SK-N-SH (cell line): ENCODE measurements at regions not wholly inside any gene's neighbourhood (a gene's known extent, or its start where the extent isn't known, plus 50 kb on each side); places are given as distances from the start of the nearest gene placed in this dataset.

Source experiments
- CTCF ChIA-PET: fragments of 300-600, 350-600 bp; formaldehyde crosslinking; extraction: SDS; loops from one replicate; lab custom pipeline; 2021; lab: Yijun Ruan, JAX
- POLR2A ChIA-PET: fragments of 350-600 bp; sonication (Branson Sonifier 250); formaldehyde crosslinking; extraction: SDS; loops from one replicate; lab custom pipeline; 2020; ENCODE audit warnings: antibody characterized with exemption, inconsistent platforms; lab: Yijun Ruan, JAX
- DNase-seq: peaks from one replicate; pipeline ENCODE4 v3.0.0; 2012
- H2AFZ ChIP-seq: fragments of 200-600 bp; sonication (generic); 2 replicates; pipeline ENCODE4 v1.8.1; 2016; ENCODE audit warnings: antibody characterized with exemption, mild to moderate bottlenecking, low read depth
- H3F3A ChIP-seq: fragments of 200-600 bp; sonication (generic); replicated peaks from 2 replicates; pipeline ENCODE3; 2016; ENCODE audit warnings: antibody characterized with exemption, mild to moderate bottlenecking; ENCODE audit not compliant: insufficient read depth
- H3K27ac ChIP-seq, 2 experiments: fragments of 200-500 bp in 1 of 2; fragments of 200-600 bp in 1 of 2; sonication (Bioruptor generic) in 1 of 2; sonication (generic), shearing (Covaris generic) in 1 of 2; 2 replicates each; pipeline versions ENCODE4 v1.5.1 to v1.6.1; 2014 to 2016; ENCODE audit warnings: low read depth in 2 of 2, inconsistent platforms in 1 of 2, low read length in 1 of 2, mild to moderate bottlenecking in 1 of 2, mixed read lengths in 1 of 2
- H3K27me3 ChIP-seq: fragments of 200-600 bp; sonication (generic), shearing (Covaris generic); 2 replicates; pipeline ENCODE4 v1.6.1; 2016; ENCODE audit warnings: mixed run types; ENCODE audit not compliant: insufficient read depth
- H3K36me3 ChIP-seq, 2 experiments: fragments of 200-500 bp in 1 of 2; fragments of 200-600 bp in 1 of 2; sonication (Bioruptor generic) in 1 of 2; sonication (generic) in 1 of 2; replicated peaks in 1 of 2; 2 replicates each; pipeline versions ENCODE3 to v1.5.1; 2014 to 2016; ENCODE audit warnings: low read length in 1 of 2, mild to moderate bottlenecking in 1 of 2; ENCODE audit not compliant: insufficient read depth in 2 of 2, control insufficient read depth in 1 of 2
- H3K4me1 ChIP-seq, 2 experiments: fragments of 200-500 bp in 1 of 2; fragments of 200-600 bp in 1 of 2; sonication (Bioruptor generic) in 1 of 2; sonication (generic), shearing (Covaris generic) in 1 of 2; 2 replicates each; pipeline versions ENCODE4 v1.5.1 to v1.6.1; 2014 to 2016; ENCODE audit warnings: low read depth in 1 of 2, low read length in 1 of 2, mixed run types in 1 of 2; ENCODE audit not compliant: insufficient read depth in 2 of 2, control insufficient read depth in 1 of 2
- H3K4me2 ChIP-seq: fragments of 200-600 bp; sonication (generic), shearing (Covaris generic); 2 replicates; pipeline ENCODE4 v1.6.1; 2017; ENCODE audit warnings: mixed run types
- H3K4me3 ChIP-seq, 2 experiments: fragments of 200-500 bp in 1 of 2; fragments of 200-600 bp in 1 of 2; sonication (Bioruptor generic) in 1 of 2; sonication (generic), shearing (Covaris generic) in 1 of 2; 2 replicates each; pipeline versions ENCODE4 v1.5.1 to v1.8.1; 2014 to 2016; ENCODE audit warnings: low read depth in 2 of 2, inconsistent platforms in 1 of 2, low read length in 1 of 2, mild to moderate bottlenecking in 1 of 2, mixed read lengths in 1 of 2, moderate library complexity in 1 of 2
- H3K79me2 ChIP-seq: fragments of 200-600 bp; sonication (generic); 2 replicates; pipeline ENCODE4 v1.8.1; 2017; ENCODE audit warnings: mild to moderate bottlenecking; ENCODE audit not compliant: insufficient read depth
- H3K9ac ChIP-seq: fragments of 200-600 bp; sonication (generic); 2 replicates; pipeline ENCODE4 v1.6.1; 2017; ENCODE audit warnings: mixed run types
- H3K9me2 ChIP-seq: fragments of 200-600 bp; sonication (generic); 2 replicates; pipeline ENCODE4 v1.6.1; 2017; ENCODE audit warnings: mixed run types
- H3K9me3 ChIP-seq: fragments of 200-600 bp; sonication (generic); 2 replicates; pipeline ENCODE4 v1.6.1; 2017; ENCODE audit warnings: mixed run types, mild to moderate bottlenecking, moderate library complexity
- H4K20me1 ChIP-seq: fragments of 200-600 bp; sonication (generic); 2 replicates; pipeline ENCODE4 v1.6.1; 2017; ENCODE audit warnings: mild to moderate bottlenecking, mixed run types; ENCODE audit not compliant: insufficient read depth
- ELF1 ChIP-seq: IDR thresholded peaks from 2 replicates; pipeline ENCODE4 v1.4.0; 2012
- EP300 ChIP-seq, 2 experiments: IDR thresholded peaks; 2 replicates each; pipeline versions ENCODE4 v1.4.0 to v1.6.1; 2012; ENCODE audit warnings: borderline replicate concordance in 1 of 2, low read depth in 1 of 2, low read length in 1 of 2
- FOSL2 ChIP-seq: IDR thresholded peaks from 2 replicates; pipeline ENCODE4 v1.4.0; 2012; ENCODE audit warnings: low read depth, mild to moderate bottlenecking, moderate library complexity, borderline replicate concordance
- FOXJ3 ChIP-seq: sonication (generic); formaldehyde crosslinking; IDR thresholded peaks from 2 replicates; pipeline ENCODE4 v1.5.1; 2020; ENCODE audit warnings: mild to moderate bottlenecking, missing genetic modification reagents
- FOXM1 ChIP-seq: IDR thresholded peaks from 2 replicates; pipeline ENCODE4 v1.4.0; 2012; ENCODE audit warnings: low read depth, mild to moderate bottlenecking
- GABPA ChIP-seq: IDR thresholded peaks from 2 replicates; pipeline ENCODE4 v1.4.0; 2012; ENCODE audit warnings: low read depth, mild to moderate bottlenecking
- GATA2 ChIP-seq: sonication (generic); formaldehyde crosslinking; IDR thresholded peaks from 2 replicates; pipeline ENCODE4 v1.5.0; 2020; ENCODE audit warnings: mild to moderate bottlenecking, missing genetic modification reagents
- IRF3 ChIP-seq: fragments of 150-350 bp; IDR thresholded peaks from 2 replicates; pipeline ENCODE4 v1.6.1; 2016; ENCODE audit warnings: mild to moderate bottlenecking, low read depth, low read length
- JUND ChIP-seq: IDR thresholded peaks from 2 replicates; pipeline ENCODE4 v1.4.0; 2012
- MXI1 ChIP-seq: IDR thresholded peaks from 2 replicates; pipeline ENCODE4 v1.6.1; 2012; ENCODE audit warnings: mild to moderate bottlenecking, low read depth, low read length, improper control_type of control experiment
- NFIC ChIP-seq: IDR thresholded peaks from 2 replicates; pipeline ENCODE4 v1.4.0; 2012; ENCODE audit warnings: borderline replicate concordance
- POLR2AphosphoS5 ChIP-seq: IDR thresholded peaks from 2 replicates; pipeline ENCODE4 v1.6.1; 2012; ENCODE audit warnings: low read depth, low read length
- RAD21 ChIP-seq: IDR thresholded peaks from 2 replicates; pipeline ENCODE4 v1.6.1; 2012; ENCODE audit warnings: mild to moderate bottlenecking, low read length
- RCOR1 ChIP-seq: fragments of 150-350 bp; IDR thresholded peaks from 2 replicates; pipeline ENCODE4 v1.6.1; 2017; ENCODE audit warnings: antibody characterized with exemption, low read length
- SIN3A ChIP-seq: IDR thresholded peaks from 2 replicates; pipeline ENCODE4 v1.6.1; 2012; ENCODE audit warnings: low read depth, mild to moderate bottlenecking, low read length, moderate library complexity, borderline replicate concordance
- TCF12 ChIP-seq: IDR thresholded peaks from 2 replicates; pipeline ENCODE4 v1.4.0; 2012
- TEAD4 ChIP-seq: IDR thresholded peaks from 2 replicates; pipeline ENCODE4 v1.4.0; 2012; ENCODE audit warnings: mild to moderate bottlenecking, borderline replicate concordance; ENCODE audit not compliant: insufficient read depth
- WGBS: methylation state at CpG from one replicate; pipeline ENCODE4 v1.1.6; 2017; ENCODE audit warnings: low lambda C conversion rate; 5-methylcytosine and 5-hydroxymethylcytosine counted together
- TF ChIP-seq, protein P1 (sequence below): IDR thresholded peaks from 2 replicates; pipeline ENCODE4; 2012
- TF ChIP-seq, protein P2 (sequence below): IDR thresholded peaks from 2 replicates; pipeline ENCODE4 v1.4.0; 2012; ENCODE audit warnings: low read depth, borderline replicate concordance
- TF ChIP-seq, protein P3 (sequence below): IDR thresholded peaks from 2 replicates; pipeline ENCODE4 v1.4.0; 2012; ENCODE audit warnings: low read depth

GRCh38 chr11:122343210-122343609, 227.2 kb upstream of the BLID start:
- ChIA-PET POLR2A (no interaction called here), CTCF (interaction anchor here (0.9 to 1.8 kb wide), 2 partner anchors 22 to 128 kb away, joined by 3 to 7 read pairs; no protein-coding TSS in a partner anchor)
- TF ChIP-seq SIN3A = no peak
- peak; percentile 53 for TF ChIP-seq JUND
- peak; percentile 73 for TF ChIP-seq TCF12
- peak; percentile 19; the same call in 1 of the 2 replicates for TF ChIP-seq FOSL2
- TF ChIP-seq POLR2AphosphoS5 = peak; percentile 49; the same call in 1 of the 2 replicates
- TF ChIP-seq GATA2 = peak; percentile 31; the same call in 1 of the 2 replicates
- peak; percentile 55 for TF ChIP-seq RCOR1
- peak; percentile 73; the same call in 1 of the 2 replicates for TF ChIP-seq NFIC
- no peak for TF ChIP-seq FOXJ3
- TF ChIP-seq, protein P1, sequence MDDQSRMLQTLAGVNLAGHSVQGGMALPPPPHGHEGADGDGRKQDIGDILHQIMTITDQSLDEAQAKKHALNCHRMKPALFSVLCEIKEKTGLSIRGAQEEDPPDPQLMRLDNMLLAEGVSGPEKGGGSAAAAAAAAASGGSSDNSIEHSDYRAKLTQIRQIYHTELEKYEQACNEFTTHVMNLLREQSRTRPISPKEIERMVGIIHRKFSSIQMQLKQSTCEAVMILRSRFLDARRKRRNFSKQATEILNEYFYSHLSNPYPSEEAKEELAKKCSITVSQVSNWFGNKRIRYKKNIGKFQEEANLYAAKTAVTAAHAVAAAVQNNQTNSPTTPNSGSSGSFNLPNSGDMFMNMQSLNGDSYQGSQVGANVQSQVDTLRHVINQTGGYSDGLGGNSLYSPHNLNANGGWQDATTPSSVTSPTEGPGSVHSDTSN = peak; percentile 83
- 0 out of 2 replicates have a peak, but pooled peaks have one; percentile 40 for TF ChIP-seq TEAD4
- peak; percentile 64; the same call in 1 of the 2 replicates for TF ChIP-seq FOXM1
- peak; percentile 66 to 67; a peak in 3 of 4 replicates for TF ChIP-seq EP300 (IDR thresholded peaks at IDR 0.05; ENCODE audit: borderline replicate concordance in 1 of 2, low read depth in 1 of 2, low read length in 1 of 2)
- TF ChIP-seq IRF3 = no peak
- peak; percentile 12; the same call in 1 of the 2 replicates for TF ChIP-seq RAD21
- Histone ChIP-seq H3K9ac (no peak overlapping the region), H3K9me2 (no peaks in the 10 kb centered on the region), H3K27me3 (no peaks in the 10 kb centered on the region), H3K9me3 (no peaks in the 10 kb centered on the region), H4K20me1 (no peaks in the 10 kb centered on the region), H2AFZ (no peak overlapping the region), H3K4me3 (no peak overlapping the region), H3K79me2 (no peaks in the 10 kb centered on the region), H3K4me1 (peaks cover 0 to 14% of the 10 kb centered on the region in 2 experiments; a peak in 2 of 4 replicates), H3K4me2 (no peak overlapping the region), H3F3A (no peaks in the 10 kb centered on the region), H3K36me3 (no peaks in the 10 kb centered on the region), H3K27ac (no peak overlapping the region)
- DNase-seq = no peak
- whole genome bisulfite sequencing = 33% methylated on average over 3 of the region's 3 CpGs

DNA sequence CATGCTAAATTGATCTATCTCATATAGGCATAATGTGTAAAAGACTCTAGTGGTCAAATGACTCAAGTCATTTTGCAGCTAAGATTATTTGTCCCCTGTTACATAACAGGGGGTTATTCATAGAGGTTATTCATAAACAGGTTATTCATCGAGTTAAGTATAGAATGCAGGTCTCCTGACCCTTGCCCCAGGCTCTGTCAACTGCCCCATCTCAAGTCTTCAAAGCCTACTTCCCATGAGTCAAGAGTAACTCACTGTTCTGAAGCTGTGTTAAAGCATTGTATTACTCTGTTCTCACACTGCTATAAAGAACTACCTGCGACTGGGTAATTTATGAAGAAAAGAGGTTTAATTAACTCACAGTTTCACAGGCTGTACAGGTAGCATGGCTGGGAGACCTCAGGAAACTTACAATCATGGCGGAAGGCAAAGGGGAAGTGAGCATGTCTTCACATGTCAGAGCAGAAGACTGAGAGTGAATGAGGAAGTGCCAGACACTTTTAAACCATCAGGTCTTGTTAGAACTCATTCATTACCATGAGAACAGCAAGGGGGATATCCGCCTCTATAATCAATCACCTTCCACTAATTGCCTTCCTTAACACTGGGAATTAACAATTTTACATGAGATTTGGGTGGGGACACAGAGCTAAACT, 226.2 kb upstream of the BLID start:
- Histone ChIP-seq H3K4me2 (no peak overlapping the region), H3K9me3 (no peaks in the 10 kb centered on the region), H3K36me3 (no peaks in the 10 kb centered on the region), H3K4me1 (peaks cover 0 to 14% of the 10 kb centered on the region in 2 experiments; a peak in 2 of 4 replicates), H3K27ac (no peak overlapping the region), H3F3A (no peaks in the 10 kb centered on the region), H2AFZ (no peak overlapping the region), H3K4me3 (no peak overlapping the region), H4K20me1 (no peaks in the 10 kb centered on the region), H3K9me2 (no peaks in the 10 kb centered on the region), H3K9ac (no peak overlapping the region), H3K27me3 (no peaks in the 10 kb centered on the region), H3K79me2 (no peaks in the 10 kb centered on the region)
- ChIA-PET POLR2A (no interaction called here), CTCF (interaction anchor here (0.9 to 1.8 kb wide), 3 partner anchors 21 to 164 kb away, joined by 3 to 7 read pairs (median 7); no protein-coding TSS in a partner anchor)
- DNase-seq = no peak
- TF ChIP-seq MXI1 (no peak), IRF3 (no peak), GABPA (no peak), ELF1 (no peak)
- TF ChIP-seq, protein P2, sequence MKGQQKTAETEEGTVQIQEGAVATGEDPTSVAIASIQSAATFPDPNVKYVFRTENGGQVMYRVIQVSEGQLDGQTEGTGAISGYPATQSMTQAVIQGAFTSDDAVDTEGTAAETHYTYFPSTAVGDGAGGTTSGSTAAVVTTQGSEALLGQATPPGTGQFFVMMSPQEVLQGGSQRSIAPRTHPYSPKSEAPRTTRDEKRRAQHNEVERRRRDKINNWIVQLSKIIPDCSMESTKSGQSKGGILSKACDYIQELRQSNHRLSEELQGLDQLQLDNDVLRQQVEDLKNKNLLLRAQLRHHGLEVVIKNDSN = no peak
- TF ChIP-seq, protein P3, sequence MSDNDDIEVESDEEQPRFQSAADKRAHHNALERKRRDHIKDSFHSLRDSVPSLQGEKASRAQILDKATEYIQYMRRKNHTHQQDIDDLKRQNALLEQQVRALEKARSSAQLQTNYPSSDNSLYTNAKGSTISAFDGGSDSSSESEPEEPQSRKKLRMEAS = no peak
- WGBS = 67% methylated on average over 4 of the region's 4 CpGs
